Mesothelial cell of epicardium (in vitro differentiated cells): ENCODE measurements at regions not wholly inside any gene's neighbourhood (a gene's known extent, or its start where the extent isn't known, plus 50 kb on each side); places are given as distances from the start of the nearest gene placed in this dataset.
A peak's percentile ranks its signal among the peaks of the same experiment; 100 is the strongest.

ENCODE experiments used
- DNase-seq, 2 experiments: peaks; one replicate each; pipeline ENCODE4 v3.0.0; 2021; ENCODE audit warnings: low spot score in 2 of 2; ENCODE audit not compliant: unreplicated experiment in 2 of 2
- H3K27ac Mint-ChIP-seq: 2 replicates; pipeline ENCODE4 v1.8.0; 2021; ENCODE audit warnings: mixed read lengths
- H3K27me3 Mint-ChIP-seq: 2 replicates; pipeline ENCODE4 v1.8.0; 2021; ENCODE audit warnings: low read depth, mixed read lengths
- H3K36me3 Mint-ChIP-seq: 2 replicates; pipeline ENCODE4 v1.8.0; 2021; ENCODE audit warnings: mixed read lengths
- H3K4me1 Mint-ChIP-seq: 2 replicates; pipeline ENCODE4 v1.8.0; 2021; ENCODE audit warnings: mixed read lengths
- H3K4me3 Mint-ChIP-seq: 2 replicates; pipeline ENCODE4 v1.8.0; 2021; ENCODE audit warnings: mild to moderate bottlenecking, moderate library complexity, mixed read lengths
- H3K9me3 Mint-ChIP-seq: 2 replicates; pipeline ENCODE4 v1.8.0; 2021; ENCODE audit warnings: mixed read lengths
- CTCF ChIP-seq: fragments of 200-600 bp; sonication (generic); IDR thresholded peaks from one replicate; pipeline ENCODE4 v1.5.0; 2021; ENCODE audit warnings: antibody characterized with exemption; ENCODE audit not compliant: unreplicated experiment

GRCh38 chr3:4063916-4064574 lies 239.1 kb upstream of the SETMAR start:
- TF ChIP-seq CTCF = no peak
- Mint-ChIP-seq H3K27me3 (no peaks in the 10 kb centered on the region), H3K4me3 (no peak overlapping the region), H3K27ac (no peak overlapping the region), H3K36me3 (no peaks in the 10 kb centered on the region), H3K4me1 (peaks cover 28% of the 10 kb centered on the region), H3K9me3 (peaks cover 4% of the 10 kb centered on the region)
- DNase-seq = no peak

GRCh38 chr3:4065085-4065484 lies 238.1 kb upstream of the SETMAR start:
- Mint-ChIP-seq H3K27me3 (no peaks in the 10 kb centered on the region), H3K9me3 (peaks cover 4% of the 10 kb centered on the region), H3K4me1 (peaks cover 28% of the 10 kb centered on the region), H3K27ac (no peak overlapping the region), H3K36me3 (no peaks in the 10 kb centered on the region), H3K4me3 (no peak overlapping the region)
- TF ChIP-seq CTCF = no peak
- no peak for DNase-seq

- Mint-ChIP-seq H3K36me3 (no peaks in the 10 kb centered on the region), H3K4me1 (peaks cover 25% of the 10 kb centered on the region), H3K9me3 (peaks cover 4% of the 10 kb centered on the region), H3K27me3 (no peaks in the 10 kb centered on the region), H3K4me3 (no peak overlapping the region), H3K27ac (no peak overlapping the region)
- DNase-seq = no peak
- no peak for TF ChIP-seq CTCF
Observed at GRCh38 chr3:4065554-4065953, 237.6 kb upstream of the SETMAR start.

- peaks cover 2% of the 10 kb centered on the region for H3K36me3 Mint-ChIP-seq
- H3K4me3 Mint-ChIP-seq = no peak overlapping the region
- no peak for TF ChIP-seq CTCF
- peak overlapping the region; percentile 2 for H3K27ac Mint-ChIP-seq
- H3K4me1 Mint-ChIP-seq = peaks cover 25% of the 10 kb centered on the region
- no peaks in the 10 kb centered on the region for H3K27me3 Mint-ChIP-seq
- H3K9me3 Mint-ChIP-seq = peaks cover 9% of the 10 kb centered on the region
- DNase-seq = no peak
Observed at GRCh38 chr3:4067893-4068292, 235.3 kb upstream of the SETMAR start.

GRCh38 chr3:4069796-4070195 lies 233.4 kb upstream of the SETMAR start:
- Mint-ChIP-seq H3K4me1 (peaks cover 25% of the 10 kb centered on the region), H3K27ac (peak overlapping the region; percentile 33), H3K4me3 (no peak overlapping the region), H3K36me3 (peaks cover 2% of the 10 kb centered on the region), H3K27me3 (no peaks in the 10 kb centered on the region), H3K9me3 (peaks cover 27% of the 10 kb centered on the region)
- no peak for DNase-seq
- no peak for TF ChIP-seq CTCF
